NOMO-1 treated with DMSO at 0.1 percent for 48 hours (cell line): ENCODE measurements at regions not wholly inside any gene's neighbourhood (a gene's known extent, or its start where the extent isn't known, plus 50 kb on each side); places are given as distances from the start of the nearest gene placed in this dataset.
"Not testable (repeated sequence)": the region's sequence is repeated elsewhere in the genome, so short reads cannot be mapped to it uniquely, and the experiment has no call there.

Source experiments
- DNase-seq: peaks from one replicate; lab custom pipeline; 2025; ENCODE audit not compliant: unreplicated experiment; lab: John Stamatoyannopoulos, UW

DNA sequence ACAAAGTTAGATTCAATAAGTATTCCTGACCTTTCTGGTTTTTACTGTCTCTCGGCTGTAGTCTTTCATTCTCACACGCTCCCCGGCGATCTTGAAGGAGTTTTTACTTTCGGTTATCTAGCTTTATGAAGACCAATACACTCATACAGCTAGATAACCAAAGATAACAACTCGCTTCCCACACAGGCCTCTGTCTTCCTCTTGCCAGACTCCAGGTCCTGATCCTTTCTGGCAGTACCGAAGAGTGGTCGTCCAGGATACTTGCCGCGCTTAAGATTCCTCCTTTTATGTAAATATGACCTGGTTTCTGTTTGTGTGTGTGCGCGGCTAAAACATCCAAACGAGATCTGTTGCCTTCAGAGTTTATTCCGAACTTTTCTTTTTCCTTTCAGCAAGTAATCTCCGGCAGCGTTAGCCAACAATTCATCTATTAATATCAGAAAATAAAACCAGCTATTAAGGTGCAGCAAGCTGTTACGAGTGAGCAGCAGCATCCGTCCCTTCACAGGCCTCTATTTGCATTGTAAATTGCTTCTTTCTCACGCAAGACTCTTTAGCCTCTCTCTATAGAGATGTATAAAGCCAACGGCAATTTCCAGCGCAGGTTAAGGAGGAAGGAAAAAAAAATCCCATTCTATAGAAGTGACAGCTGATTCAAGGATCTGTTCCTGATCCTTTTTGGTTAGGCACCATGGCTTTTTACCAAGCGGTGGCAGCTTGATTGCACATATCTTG is 216.1 kb downstream of the MEF2C start:
- no peak for DNase-seq

DNA sequence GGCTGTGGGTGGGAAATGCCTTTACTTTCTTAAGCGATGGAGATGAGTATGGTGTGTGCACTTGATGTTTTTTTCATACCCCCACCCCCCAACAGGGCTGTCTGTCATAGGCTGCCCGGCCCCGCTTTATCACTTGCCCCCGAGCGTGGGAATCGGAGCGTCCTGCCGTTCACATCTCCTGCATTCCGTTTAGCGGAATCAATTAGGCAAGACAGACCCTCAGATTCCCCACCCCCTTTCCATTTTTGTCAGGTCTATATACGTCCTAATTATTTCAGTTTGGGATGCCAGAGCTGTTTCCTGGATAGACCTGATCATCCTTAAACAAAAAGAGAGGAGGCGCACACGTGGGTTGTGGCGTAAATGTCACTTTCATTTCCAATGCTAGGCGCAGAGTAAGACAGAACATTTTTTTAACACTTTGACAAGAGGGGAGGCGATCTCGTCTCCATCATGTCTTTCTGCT is 217.2 kb downstream of the MEF2C start:
- no peak for DNase-seq

DNA sequence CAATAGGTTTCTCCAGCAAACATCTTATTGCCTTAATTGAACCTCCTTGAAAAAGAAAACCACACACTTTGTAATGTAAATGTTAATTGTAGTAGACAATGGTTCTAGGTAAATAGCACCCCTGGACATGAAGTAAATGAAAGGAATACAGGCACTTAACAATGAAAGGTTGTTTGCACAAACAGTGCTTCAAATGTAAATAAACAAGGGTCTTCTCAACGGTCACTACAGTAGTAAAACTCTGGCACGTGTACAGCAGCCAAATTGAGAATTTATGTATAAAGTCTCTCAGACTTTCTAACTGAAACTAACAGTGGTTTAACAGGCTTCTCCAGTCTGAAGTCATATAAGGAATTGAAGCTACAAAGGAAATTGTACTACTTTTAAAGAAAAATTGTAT is 218.3 kb downstream of the MEF2C start:
- no peak for DNase-seq

DNA sequence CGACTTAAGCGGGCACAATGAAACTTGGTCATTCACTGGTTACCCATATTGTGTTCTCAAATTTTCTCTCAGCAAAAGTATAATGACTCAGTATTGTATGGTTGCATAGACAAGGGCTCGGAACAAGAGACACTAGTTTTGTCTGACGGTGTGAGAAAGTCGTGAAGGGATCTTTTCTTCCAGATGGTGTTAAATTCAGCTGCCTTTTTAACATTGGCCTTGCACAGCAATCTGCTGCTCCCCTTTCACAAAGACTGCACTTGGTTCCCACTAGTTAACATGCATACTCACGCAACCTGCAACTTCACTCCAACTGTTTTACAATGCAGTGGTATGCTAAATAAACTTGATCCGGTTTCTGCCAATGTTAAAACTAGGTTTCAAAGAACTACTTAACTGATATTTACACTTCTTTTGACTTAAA is 219.2 kb downstream of the MEF2C start:
- DNase-seq: no peak

DNA sequence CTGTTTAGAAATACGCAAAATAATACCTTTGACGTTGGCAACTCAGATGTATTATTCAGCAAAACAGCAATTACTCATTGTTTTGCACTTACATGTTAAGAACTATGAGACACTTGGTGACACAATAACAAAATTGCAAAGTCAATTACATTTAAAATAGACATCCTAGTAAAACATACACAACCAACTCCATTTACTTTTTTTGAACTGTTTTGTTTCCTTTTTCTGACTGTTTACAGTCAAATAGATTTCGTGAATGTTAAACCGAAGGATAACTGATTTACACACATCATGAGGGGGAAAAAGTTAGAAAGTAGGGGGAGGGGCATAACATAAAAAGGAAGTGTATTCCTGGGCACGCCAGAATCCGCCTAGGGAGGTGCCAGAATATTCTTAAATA is 220.1 kb downstream of the MEF2C start:
- no peak for DNase-seq

DNA sequence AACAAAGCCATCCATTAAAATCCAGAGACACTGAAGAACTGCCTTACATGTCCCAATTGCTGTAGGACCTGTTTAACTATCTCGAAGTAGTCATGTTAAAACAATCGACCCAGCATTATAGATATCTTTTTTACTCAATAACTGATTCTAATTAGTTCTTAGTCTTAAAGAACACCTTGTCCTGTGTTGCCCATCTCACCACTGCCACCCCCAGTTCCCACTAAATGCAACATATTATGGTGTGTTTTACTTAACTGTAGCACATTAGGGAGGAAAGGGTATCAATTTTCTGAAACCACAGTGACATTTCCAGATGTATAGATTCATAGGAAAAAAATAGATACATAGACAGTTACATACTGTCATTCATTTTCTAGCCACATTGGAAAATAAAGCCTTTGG is 221.2 kb downstream of the MEF2C start:
- DNase-seq: no peak

DNA sequence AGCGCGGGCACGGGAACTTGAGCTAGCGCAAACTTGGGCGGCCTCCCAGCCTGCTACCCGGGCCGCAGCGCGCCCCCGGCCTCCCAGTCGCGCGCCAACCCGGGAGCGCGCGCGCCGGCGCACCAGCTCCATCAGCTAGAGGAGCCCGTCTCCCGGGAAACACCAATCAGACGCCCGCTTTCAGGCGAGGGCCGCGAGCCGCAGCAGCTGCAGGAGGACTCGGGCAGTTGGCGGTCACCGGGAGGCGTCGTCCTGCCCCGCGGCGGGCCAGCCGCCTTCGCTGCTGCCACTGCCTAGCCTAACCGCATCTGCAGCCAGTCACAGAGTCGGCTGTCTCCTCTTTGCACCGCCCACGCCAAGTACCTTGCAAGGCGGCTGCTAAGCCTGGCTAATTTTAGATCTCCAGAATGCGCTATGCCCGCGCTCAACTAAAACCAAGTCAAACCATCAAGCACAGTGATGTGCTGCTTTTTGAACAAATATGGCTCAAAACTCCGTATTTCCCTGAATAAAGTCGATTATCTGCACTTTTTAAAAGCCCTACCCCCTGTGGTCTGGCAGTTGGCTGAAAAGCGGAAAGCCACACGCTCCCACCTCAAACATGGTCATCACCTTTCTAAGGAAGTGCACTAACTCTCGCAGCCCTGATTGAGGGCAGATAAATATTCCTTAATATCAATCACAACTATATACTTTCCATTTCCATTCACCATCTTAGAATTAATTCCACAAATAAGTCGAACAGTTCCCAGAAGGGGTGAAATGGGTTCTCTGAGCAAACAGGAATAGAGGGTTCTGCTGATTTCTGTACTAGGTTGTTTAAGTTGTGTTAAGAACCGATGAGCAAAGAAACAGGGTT is 221.8 kb downstream of the MEF2C start:
- no peak for DNase-seq

DNA sequence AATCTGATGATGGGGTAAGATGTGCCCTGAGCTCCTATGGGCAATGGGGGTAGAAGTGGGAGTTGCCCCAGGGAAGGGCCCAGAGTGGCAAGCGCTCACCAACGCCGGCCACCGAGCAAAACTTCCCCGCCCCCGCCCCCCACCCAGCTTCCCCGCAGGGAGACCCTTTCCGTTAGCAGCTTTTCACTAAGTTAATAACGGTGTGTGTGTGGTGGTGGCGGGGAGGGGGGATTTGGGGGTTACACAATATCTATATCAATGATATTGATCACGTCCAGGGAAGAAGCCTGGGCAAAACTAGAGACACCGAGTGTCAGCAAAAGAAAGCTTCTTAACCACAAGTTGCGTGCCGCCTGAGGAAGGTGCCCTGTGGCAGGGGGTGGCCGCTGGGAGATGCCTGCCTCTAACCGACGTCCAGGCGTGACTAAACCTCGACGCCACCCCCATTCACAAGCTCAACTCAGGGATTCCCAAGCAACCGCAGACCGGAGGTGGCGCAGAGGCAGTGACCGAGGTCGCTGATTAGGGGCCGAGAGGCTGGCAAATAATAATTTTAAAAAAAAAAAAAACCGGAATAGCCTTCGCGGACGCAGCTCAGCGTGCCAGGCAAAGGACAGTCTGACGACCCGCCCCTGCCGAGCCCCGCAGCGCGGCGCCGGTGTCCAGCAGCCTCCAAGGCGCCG is 222.6 kb downstream of the MEF2C start:
- no peak for DNase-seq

DNA sequence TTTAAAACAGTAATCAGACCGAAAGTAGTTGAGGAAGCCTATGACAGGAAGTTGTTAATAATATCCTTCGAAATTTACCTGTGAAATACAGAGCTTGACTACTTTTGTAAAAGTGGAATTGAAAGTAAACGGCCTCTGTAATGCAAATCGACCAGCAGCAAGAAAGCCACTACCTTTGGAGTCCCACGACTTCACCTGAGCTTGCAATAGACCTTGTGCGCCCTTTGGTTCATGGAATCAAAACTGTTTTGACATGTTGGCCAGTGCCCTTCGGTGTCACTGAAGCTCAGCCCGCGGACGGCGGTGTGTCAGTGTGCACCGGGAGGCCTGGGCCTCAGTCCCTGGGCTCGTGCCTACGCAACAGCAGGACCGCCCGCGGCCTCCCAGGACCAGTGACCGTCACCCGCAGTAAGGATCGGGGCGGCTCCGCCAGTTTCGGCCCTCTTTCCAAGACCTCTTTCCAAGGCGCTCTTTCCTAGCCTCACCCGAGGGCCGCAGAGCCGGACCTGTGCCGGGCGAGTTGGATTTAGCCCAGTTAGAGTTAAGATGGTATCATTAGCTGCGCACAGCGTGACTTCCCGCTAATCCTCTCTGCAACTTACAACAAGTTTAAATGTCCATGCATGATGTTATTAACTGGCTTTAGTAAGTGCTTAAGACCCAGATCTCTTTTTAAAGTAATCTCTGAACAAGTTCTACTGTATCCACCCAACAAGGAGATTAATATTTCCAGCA is 223.3 kb downstream of the MEF2C start:
- DNase-seq: no peak

DNA sequence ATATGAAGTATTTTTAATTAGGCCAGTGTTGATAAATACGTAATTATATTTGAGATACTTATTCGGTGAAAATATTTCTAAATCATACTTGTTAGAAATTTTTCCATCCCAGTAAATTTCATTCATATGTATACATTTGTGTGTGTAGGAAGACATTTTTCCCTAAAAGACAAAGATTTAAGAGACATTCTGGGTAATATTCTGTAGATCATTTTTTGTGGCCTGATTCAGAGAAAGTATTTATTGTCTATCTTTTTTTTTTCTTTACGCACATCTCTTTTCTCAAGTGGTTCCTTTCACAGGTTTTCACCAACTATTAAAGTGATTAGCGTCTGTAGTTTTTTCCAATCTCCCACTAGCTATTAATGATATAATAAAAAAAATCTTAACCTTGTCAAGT is 224.1 kb downstream of the MEF2C start:
- no peak for DNase-seq

DNA sequence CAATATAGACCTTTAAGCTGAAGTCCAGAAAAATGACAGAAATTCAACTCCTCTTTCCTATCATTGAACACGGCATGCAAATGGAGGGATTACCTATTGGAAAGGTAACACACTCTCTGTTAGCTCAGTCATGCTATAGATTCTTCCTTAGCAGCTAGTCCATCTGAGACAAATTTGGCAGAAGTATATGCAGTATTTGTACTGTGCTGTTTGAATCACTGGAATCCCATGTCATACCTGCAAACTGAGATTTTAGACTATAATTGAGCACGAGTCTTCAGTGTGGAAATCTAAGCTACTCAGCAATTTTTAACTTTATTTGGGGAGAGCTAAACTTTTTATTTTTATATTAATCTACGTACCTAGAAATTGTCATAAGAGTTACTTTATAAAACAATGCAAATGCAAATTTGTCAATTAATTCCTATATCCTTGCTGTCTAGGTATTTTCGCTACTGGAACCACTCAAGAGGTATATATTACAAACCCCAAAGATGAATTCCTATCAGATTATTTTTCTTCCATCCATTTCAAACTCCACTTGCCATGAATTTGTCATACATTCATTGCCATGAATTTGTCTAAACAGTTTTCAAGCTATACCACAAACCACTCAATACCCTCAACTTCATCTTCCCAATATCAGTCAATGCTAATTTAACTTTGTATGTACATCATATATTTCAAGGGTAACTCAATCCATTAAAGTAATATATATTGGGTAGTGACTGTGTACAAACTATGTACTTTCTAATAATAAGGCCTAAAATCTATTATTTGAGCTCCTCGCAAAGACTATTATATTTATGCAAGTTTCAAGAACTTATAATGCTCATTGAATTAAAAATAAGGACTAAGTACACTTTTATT is 224.8 kb downstream of the MEF2C start:
- DNase-seq: no peak

DNA sequence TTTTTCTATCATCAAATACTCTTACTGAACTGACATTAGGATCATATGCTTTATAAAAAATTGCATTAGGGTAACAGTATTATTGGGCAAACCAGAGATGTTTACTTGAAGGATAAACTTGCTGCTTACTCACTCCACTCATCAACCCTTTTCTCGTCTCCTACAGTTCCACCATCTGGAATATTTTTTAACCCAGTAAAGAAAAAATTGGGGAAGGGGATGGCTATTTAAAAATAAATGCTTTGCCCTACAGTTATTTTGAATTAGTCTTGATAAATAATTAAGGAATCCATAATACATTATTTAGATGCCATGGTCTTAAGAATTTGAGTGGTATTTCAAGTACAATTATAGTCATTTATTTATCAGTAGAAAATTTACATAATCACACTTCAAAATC is 225.8 kb downstream of the MEF2C start:
- no peak for DNase-seq

DNA sequence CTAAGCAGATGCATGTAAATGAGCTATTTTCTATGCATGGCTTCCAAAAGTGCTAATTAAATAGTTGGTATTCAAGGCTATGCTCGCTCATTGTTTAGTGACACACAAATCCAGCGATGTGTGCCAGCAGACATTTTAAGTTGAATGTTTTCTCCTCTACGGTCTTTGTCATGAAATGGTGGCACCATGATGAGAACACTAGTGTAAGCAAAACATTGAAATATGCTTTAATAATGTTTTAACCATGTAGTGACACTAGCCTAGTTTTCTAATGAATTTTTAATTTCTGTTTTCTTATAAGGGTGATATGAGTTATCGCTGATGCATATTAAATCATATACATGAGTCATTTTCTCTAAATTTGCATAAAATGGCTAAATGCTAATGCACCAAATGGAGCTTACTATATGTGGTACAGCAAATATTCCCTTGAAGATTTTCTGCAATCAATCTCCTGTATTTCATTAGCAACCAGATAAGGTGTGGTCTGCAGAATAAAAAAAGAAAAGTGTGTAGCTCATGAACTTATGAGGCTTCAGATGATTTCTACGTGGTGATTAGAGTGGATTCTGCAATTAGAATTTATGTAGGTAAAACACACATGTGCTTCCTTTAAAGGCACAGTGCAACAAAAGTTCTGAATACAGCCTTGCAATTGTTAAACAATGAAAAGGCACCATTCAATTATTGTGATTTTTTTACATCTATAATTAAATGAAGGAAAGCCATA is 226.6 kb downstream of the MEF2C start:
- DNase-seq: no peak

DNA sequence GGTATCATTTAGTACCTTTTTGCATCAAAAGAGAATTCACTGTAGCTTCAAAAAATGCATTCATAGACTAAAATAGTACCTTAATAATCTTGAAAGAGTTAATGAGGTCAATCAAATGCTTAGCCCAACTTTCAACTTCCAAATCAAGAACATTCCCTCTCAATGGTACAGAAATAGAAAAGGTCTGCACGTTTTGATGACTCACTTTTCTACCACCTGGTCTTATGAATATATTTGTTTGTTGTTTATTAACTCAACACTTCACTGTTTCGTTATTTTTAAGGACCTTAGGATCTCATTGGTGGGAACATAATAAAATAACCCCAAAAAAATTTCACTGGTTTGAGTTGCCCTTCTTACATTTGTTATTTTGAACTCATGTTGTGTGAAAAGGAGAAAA is 229.5 kb downstream of the MEF2C start:
- DNase-seq: no peak

DNA sequence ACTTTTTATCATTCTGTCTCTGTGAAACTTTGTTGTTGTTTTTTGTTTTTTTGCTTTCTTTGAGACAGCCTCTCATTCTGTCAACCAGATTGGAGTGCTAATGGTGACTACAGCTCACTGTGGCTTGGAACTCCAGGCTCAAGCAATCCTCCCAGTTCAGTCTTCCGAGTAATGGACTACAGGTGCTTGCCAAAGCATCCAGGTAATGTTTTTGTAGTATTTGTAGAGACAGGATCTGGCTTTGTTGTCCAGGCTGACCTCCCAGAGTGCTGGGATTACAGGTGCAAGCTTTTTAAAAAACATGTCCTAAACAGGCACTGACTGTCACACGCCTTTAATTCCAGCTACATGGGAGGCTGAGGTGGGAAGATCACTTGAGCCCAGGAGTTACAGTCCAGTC is 235.1 kb downstream of the MEF2C start:
- no peak for DNase-seq

DNA sequence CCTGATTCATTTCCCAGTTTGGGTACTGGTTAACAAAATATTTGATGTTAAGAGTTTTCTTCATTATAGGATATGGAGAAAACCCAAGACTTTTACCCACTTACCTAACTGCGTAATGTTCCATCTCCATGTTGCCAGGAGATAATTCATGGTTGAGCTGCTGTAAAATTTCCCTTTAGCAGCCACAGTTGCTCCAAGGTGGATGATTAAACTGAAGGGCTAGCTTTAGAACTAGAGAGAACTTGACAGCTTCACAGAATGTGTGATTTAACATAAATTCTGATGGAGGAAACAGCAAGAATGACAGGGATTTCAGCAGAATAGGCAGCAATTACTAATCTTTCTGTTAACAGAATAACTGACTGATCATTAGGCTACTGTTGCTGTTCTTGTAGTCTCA is 236.1 kb downstream of the MEF2C start:
- no peak for DNase-seq

DNA sequence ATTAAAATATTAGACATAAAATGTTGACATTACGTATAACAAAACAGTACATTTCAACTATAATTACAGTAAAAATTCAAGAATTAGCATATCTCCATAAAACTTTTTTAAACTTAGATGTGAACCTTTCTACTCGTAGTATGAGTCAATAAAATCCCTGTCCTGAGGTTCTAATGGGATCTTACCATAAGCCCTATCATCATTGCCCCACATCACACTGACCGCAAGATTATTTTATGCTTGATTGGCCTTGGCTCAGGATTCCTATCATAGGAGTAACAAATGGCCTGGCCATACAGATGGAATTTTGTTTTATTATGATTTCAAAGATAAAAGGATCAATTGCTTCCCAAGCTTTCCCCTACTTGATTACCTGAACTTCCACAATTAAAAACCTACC is 238.3 kb downstream of the MEF2C start:
- DNase-seq: no peak

DNA sequence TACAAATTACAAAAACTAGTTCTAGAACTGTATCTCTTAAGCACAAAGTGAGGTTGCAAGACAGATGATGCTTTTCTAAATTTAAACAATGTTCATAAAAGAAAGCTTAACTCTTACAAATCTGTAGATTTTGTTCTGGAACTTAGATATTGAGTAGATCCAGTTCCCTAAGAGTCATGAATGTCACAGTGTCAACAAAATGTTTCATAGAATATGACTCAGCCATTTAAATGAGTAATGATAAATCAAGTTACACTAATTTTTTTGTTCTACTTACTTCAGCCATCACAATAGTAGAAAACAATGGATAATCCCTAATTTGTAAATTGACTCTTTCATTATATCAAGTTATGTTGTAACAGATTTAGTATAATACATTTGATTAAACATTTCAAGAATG is 239.7 kb downstream of the MEF2C start:
- no peak for DNase-seq

DNA sequence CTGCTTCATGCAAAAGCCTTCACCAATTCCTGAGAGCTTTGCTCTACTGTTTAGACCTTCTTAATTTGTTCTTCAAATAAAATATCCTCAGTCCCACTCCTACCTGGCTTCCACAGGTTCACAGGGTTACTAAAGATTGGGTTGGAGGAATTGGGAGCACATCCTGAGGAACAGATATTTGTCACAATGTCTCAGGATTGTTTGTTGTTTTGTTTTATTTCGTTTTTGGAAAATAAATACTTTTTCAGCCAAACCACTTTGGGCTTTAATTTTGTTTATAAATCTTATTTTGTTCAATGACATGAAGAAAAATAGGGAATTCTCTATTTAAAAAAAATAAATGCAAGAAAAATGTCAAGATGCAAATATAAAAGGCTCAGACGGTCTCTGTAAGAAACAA is 249.0 kb downstream of the MEF2C start:
- no peak for DNase-seq

DNA sequence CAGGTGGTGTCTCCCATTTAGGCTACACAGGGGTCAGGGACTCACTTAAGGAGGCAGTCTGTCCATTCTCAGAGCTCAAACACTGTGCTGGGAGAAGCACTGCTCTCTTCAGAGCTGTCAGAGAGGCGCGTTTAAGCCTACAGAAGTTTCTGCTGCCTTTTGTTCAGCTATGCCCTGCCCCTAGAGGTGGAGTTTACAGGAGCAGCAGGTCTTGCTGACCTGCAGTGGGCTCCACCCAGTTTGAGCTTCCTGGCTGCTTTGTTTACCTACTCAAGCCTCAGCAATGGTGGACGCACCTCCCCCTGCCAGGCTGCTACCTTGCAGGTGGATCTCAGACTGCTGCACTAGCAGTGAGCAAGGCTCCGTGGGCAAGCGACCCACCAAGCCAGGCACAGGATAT is 260.1 kb downstream of the MEF2C start:
- not testable (repeated sequence) for DNase-seq
